ENCODE measurements at regions not wholly inside any gene's neighbourhood (a gene's known extent, or its start where the extent isn't known, plus 50 kb on each side); places are given as distances from the start of the nearest gene placed in this dataset.
"Not testable (repeated sequence)": the region's sequence is repeated elsewhere in the genome, so short reads cannot be mapped to it uniquely, and the experiment has no call there.

DNA sequence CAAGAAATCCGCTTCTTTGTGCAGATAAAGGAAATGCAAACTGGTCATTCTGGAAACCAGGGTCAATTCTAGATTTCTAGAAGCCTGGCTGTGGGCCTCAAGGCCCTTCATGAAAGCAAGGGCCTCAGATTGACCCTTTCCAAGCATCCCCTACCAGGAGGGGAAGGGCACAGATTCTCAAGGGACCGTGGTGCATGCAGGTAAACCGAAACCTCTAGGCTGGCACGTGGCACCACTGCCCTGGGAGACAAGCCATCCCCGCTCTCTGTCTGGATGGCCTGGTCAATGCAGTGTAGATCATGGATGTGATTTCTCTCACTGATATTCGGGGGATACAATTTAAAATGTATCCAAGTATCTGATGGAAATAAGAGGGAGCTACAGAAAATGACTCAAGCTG is 69.4 kb downstream of the TOMM20 start:
- Mint-ChIP-seq H3K27ac (no peak overlapping the region), H3K4me1 (ENCODE audit: low read depth) (peaks cover 35% of the 10 kb centered on the region), H3K9me3 (no peaks in the 10 kb centered on the region), H3K4me3 (no peak overlapping the region), H3K27me3 (ENCODE audit: low read depth) (no peaks in the 10 kb centered on the region), H3K36me3 (ENCODE audit: low read depth) (no peaks in the 10 kb centered on the region)

- Mint-ChIP-seq H3K4me3 (no peak overlapping the region), H3K9me3 (no peaks in the 10 kb centered on the region), H3K36me3 (ENCODE audit: low read depth) (no peaks in the 10 kb centered on the region), H3K27ac (no peak overlapping the region), H3K4me1 (ENCODE audit: low read depth) (peaks cover 33% of the 10 kb centered on the region), H3K27me3 (ENCODE audit: low read depth) (no peaks in the 10 kb centered on the region)
Measured at GRCh38 chr1:235058695-235059094, 69.9 kb downstream of the TOMM20 start.

- no peaks in the 10 kb centered on the region for H3K9me3 Mint-ChIP-seq
- no peak overlapping the region for H3K4me3 Mint-ChIP-seq
- peaks cover 25% of the 10 kb centered on the region for H3K4me1 Mint-ChIP-seq (ENCODE audit: low read depth)
- no peak overlapping the region for H3K27ac Mint-ChIP-seq
- no peaks in the 10 kb centered on the region for H3K27me3 Mint-ChIP-seq (ENCODE audit: low read depth)
- no peaks in the 10 kb centered on the region for H3K36me3 Mint-ChIP-seq (ENCODE audit: low read depth)
Measured at GRCh38 chr1:235057385-235058306, 71.0 kb downstream of the TOMM20 start.

DNA sequence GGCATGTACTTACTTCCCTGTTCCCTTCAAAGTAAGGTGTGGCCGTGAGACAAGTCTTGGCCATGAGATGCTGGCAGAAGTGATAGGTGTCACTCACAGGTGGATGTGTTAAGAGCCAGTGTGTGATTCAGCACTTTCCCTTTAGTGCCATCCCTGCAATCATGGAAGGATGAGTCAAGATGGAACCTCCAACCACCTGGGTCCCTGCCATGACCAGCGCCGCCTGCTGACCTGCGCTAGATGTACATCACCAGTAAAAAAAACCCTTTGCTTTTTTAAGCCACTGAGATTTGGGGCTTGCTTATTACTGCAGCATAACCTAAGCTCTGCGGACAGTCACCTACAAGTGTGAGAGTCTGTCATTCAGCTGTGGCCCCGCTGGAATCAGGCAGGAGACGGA is 71.7 kb downstream of the TOMM20 start:
- Mint-ChIP-seq H3K27me3 (ENCODE audit: low read depth) (no peaks in the 10 kb centered on the region), H3K4me3 (no peak overlapping the region), H3K27ac (no peak overlapping the region), H3K9me3 (no peaks in the 10 kb centered on the region), H3K36me3 (ENCODE audit: low read depth) (no peaks in the 10 kb centered on the region), H3K4me1 (ENCODE audit: low read depth) (peaks cover 26% of the 10 kb centered on the region)

GRCh38 chr1:235054936-235055335 is 73.7 kb downstream of the TOMM20 start:
- Mint-ChIP-seq H3K4me3 (no peak overlapping the region), H3K9me3 (no peaks in the 10 kb centered on the region), H3K27me3 (ENCODE audit: low read depth) (no peaks in the 10 kb centered on the region), H3K27ac (no peak overlapping the region), H3K4me1 (ENCODE audit: low read depth) (peaks cover 23% of the 10 kb centered on the region), H3K36me3 (ENCODE audit: low read depth) (no peaks in the 10 kb centered on the region)

DNA sequence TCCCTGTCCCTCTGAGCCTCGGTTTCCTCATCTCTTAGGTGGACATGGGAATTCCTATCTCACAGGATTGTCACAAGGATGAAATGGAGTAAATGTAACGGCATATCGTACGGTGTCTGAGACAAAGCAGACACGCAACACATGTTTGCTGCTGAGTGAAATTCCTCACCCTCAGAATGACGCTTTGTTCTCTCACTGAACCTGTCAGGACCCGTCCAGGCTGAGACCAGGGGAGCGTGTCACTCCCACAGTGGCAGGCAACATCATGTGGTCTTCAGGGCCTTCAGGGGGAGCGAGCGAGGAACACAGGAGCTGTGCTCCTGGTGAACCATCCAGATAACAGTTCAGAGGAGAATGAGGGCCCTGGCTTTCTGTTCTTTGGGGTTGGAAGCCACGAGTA is 74.2 kb downstream of the TOMM20 start:
- no peaks in the 10 kb centered on the region for H3K27me3 Mint-ChIP-seq (ENCODE audit: low read depth)
- H3K27ac Mint-ChIP-seq, result no peak overlapping the region
- no peak overlapping the region for H3K4me3 Mint-ChIP-seq
- H3K4me1 Mint-ChIP-seq (ENCODE audit: low read depth), result peaks cover 24% of the 10 kb centered on the region
- no peaks in the 10 kb centered on the region for H3K36me3 Mint-ChIP-seq (ENCODE audit: low read depth)
- H3K9me3 Mint-ChIP-seq, result no peaks in the 10 kb centered on the region

GRCh38 chr1:235052067-235053008 is 76.3 kb downstream of the TOMM20 start:
- no peak overlapping the region for H3K27ac Mint-ChIP-seq
- no peaks in the 10 kb centered on the region for H3K27me3 Mint-ChIP-seq (ENCODE audit: low read depth)
- H3K4me1 Mint-ChIP-seq (ENCODE audit: low read depth), result peaks cover 26% of the 10 kb centered on the region
- H3K36me3 Mint-ChIP-seq (ENCODE audit: low read depth), result peaks cover 4% of the 10 kb centered on the region
- H3K4me3 Mint-ChIP-seq, result no peak overlapping the region
- H3K9me3 Mint-ChIP-seq, result no peaks in the 10 kb centered on the region

- no peaks in the 10 kb centered on the region for H3K27me3 Mint-ChIP-seq (ENCODE audit: low read depth)
- H3K4me1 Mint-ChIP-seq (ENCODE audit: low read depth), result peaks cover 28% of the 10 kb centered on the region
- no peaks in the 10 kb centered on the region for H3K9me3 Mint-ChIP-seq
Measured at GRCh38 chr1:235051521-235051920, 77.1 kb downstream of the TOMM20 start.

DNA sequence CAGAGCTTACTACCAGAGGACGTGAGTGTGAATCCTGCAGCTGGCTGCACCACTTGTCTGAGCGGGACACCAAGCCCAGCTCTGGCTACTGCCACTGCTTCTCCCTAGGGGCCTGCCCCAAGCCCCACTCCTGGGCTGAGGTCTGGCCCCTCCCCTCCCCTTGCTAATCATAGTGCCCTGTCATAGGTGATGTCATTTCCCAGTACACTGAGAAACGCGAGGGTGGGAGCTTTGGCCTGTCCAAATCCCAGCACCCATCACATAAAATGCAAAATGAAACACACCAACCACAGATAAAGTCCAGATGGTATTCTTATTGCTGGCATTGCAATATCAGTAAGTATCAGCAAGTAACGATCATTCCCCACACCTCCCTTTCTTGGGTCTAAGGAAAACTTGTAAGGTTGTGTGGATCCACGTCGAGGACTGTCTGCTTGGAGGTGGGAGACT is 77.7 kb downstream of the TOMM20 start:
- H3K4me1 Mint-ChIP-seq (ENCODE audit: low read depth), result peaks cover 33% of the 10 kb centered on the region
- H3K27me3 Mint-ChIP-seq (ENCODE audit: low read depth), result no peaks in the 10 kb centered on the region
- H3K27ac Mint-ChIP-seq, result no peak overlapping the region
- H3K4me3 Mint-ChIP-seq, result no peak overlapping the region
- H3K36me3 Mint-ChIP-seq (ENCODE audit: low read depth), result peaks cover 6% of the 10 kb centered on the region
- no peaks in the 10 kb centered on the region for H3K9me3 Mint-ChIP-seq

More at GRCh38 chr1:235051521-235051920, 77.1 kb downstream of the TOMM20 start:
- H3K27ac Mint-ChIP-seq, result no peak overlapping the region
- H3K4me3 Mint-ChIP-seq, result no peak overlapping the region
- H3K36me3 Mint-ChIP-seq (ENCODE audit: low read depth), result peaks cover 4% of the 10 kb centered on the region

DNA sequence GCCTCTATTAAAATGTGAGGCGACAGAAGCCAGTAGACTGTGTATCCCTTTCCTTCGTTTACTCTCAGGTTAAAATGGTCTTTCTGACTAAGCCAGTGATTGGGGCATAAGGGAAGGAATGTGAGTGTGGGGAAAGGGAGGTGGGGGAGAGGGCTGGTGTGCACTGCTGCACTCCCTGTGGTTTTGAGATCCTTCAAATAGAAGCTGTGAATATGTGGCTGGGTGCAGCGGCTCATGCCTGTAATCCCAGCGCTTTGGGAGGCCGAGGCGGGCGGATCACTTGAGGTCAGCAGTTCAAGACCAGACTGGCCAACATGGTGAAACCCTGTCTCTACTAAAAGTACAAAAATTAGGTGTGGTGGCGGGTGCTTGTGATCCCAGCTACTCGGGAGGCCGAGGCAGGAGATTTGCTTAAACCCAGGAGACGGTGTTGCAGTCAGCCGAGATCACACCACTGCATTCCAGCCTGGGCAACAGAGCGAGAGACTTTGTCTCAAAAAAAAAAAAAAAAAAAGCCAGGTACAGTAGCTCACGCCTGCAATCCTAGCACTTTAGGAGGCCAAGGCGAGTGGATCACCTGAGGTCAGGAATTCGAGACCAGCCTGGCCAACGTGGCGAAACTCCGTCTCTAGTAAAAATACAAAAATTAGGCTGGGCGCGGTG is 78.8 kb downstream of the TOMM20 start:
- H3K9me3 Mint-ChIP-seq; H3K36me3 Mint-ChIP-seq (ENCODE audit: low read depth); H3K4me3 Mint-ChIP-seq; H3K27me3 Mint-ChIP-seq (ENCODE audit: low read depth): not testable (repeated sequence)
- Mint-ChIP-seq H3K4me1 (ENCODE audit: low read depth) (peaks cover 43% of the 10 kb centered on the region), H3K27ac (peak overlapping the region; percentile 57)

- no peaks in the 10 kb centered on the region for H3K27me3 Mint-ChIP-seq (ENCODE audit: low read depth)
- peak overlapping the region; percentile 57 for H3K27ac Mint-ChIP-seq
- peaks cover 46% of the 10 kb centered on the region for H3K4me1 Mint-ChIP-seq (ENCODE audit: low read depth)
- H3K36me3 Mint-ChIP-seq (ENCODE audit: low read depth), result peaks cover 6% of the 10 kb centered on the region
- H3K4me3 Mint-ChIP-seq, result no peak overlapping the region
- no peaks in the 10 kb centered on the region for H3K9me3 Mint-ChIP-seq
Measured at GRCh38 chr1:235049217-235049616, 79.4 kb downstream of the TOMM20 start.

DNA sequence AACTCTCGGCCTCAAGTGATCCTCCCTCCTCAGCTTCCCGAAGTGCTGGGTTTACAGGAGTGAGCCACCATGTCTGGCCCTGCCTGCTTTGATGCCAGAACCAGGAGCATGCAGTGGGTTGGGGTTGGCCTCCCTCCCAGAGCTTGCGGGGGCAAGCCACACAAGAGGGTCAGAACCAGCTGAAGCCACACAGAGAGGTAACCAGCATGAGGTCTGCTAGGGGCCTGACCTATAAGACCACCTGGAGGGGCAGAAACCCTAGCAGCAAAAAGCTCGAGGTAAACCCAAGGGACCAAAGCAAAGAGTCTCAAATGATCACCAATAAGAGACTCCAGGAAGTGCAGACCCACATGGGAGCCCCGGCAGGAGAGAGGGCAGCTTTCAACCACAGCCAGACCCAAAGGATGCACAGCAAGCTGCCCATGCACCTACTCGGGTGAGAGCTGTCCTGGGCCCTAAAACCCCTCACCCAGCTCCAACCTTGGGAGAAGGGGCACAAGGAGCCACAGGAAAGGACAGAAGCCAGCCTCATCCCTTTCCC is 81.2 kb downstream of the TOMM20 start:
- no peaks in the 10 kb centered on the region for H3K27me3 Mint-ChIP-seq (ENCODE audit: low read depth)
- H3K27ac Mint-ChIP-seq, result peak overlapping the region; percentile 94
- peaks cover 47% of the 10 kb centered on the region for H3K4me1 Mint-ChIP-seq (ENCODE audit: low read depth)
- no peaks in the 10 kb centered on the region for H3K9me3 Mint-ChIP-seq
- H3K36me3 Mint-ChIP-seq (ENCODE audit: low read depth), result peaks cover 6% of the 10 kb centered on the region
- no peak overlapping the region for H3K4me3 Mint-ChIP-seq

DNA sequence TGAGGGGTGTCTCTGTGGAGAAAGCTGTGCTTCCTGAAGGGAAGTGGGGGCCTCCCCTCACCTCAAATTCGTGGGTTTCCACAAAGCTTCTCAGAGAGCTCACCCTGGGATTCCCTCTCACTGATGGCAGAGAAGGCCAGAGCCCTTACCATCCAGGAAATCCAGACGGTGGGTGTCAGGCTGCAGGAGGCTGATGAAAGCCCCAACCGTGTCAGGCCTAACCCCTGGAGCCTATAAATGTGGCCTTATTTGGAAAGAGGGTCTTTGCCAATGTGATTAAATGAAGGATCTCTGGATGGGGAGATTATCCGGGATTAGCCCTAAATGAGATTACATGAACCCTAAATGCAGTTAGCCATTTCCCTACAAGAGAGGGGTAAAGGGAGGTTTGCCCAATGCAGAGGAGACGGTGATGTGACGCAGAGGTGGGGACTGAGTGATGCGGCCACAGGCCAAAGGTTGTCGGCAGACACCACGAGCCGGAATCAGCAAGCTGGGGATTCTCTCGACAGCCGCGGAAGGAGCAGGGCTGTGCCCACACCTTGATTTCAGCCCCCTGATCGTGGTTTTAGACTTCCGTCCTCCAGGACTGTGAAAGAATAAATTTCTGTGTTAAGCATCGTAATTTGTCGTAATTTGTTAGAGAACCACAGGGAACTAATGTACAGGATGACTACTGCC is 82.6 kb downstream of the TOMM20 start:
- Mint-ChIP-seq H3K36me3 (ENCODE audit: low read depth) (peaks cover 6% of the 10 kb centered on the region), H3K4me1 (ENCODE audit: low read depth) (peaks cover 45% of the 10 kb centered on the region), H3K27me3 (ENCODE audit: low read depth) (no peaks in the 10 kb centered on the region), H3K4me3 (no peak overlapping the region), H3K9me3 (no peaks in the 10 kb centered on the region), H3K27ac (peak overlapping the region; percentile 59)

Data from T-helper 1 cell treated with Interleukin-12 subunit alpha and Interleukin-12 subunit beta and Interleukin-4 antibody, amounts not matched to agents 30 μg/mL and 1 μg/mL, for 36 hours (primary cell).